ENCODE measurements at regions not wholly inside any gene's neighbourhood (a gene's known extent, or its start where the extent isn't known, plus 50 kb on each side); places are given as distances from the start of the nearest gene placed in this dataset.

DNA sequence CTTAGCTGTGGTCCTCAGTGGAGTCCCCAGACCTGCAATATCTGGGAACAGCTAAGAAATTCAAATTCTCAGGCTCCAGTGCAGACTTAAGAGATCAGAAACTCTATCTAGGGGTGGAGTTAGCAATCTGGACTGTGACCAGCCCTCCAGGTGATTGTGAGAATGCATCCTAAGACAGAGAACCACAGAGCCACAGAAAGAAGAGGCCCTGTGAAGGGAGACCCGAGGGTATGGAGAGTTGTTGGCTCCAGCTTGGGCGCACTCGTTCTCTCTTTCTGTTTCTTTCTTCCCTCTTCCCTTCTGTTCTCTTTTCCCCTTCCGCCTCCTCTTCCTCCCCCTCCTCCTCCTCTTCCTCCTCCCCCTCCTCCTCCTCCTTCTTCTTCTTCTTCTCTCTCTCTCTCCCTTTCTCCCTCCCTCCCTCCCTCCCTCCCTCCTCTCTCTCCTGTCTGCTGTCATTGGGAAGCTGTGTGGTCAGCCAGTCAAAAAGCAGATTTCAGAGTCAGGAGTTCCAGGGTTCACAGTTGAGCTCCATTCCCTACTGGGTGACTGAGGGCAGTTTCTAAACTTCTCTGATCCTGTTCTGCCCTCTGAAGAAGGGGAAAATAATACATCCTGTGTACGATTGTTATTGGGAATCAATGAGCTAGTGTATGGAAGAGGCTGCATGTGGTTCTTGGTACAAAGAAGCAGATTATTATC, 62.1 kb upstream of the STEAP1B start:
- no peak for DNase-seq (ENCODE audit: low read depth)

GRCh38 chr7:22561321-22561811, 61.4 kb upstream of the STEAP1B start:
- DNase-seq (ENCODE audit: low read depth) = no peak

DNA sequence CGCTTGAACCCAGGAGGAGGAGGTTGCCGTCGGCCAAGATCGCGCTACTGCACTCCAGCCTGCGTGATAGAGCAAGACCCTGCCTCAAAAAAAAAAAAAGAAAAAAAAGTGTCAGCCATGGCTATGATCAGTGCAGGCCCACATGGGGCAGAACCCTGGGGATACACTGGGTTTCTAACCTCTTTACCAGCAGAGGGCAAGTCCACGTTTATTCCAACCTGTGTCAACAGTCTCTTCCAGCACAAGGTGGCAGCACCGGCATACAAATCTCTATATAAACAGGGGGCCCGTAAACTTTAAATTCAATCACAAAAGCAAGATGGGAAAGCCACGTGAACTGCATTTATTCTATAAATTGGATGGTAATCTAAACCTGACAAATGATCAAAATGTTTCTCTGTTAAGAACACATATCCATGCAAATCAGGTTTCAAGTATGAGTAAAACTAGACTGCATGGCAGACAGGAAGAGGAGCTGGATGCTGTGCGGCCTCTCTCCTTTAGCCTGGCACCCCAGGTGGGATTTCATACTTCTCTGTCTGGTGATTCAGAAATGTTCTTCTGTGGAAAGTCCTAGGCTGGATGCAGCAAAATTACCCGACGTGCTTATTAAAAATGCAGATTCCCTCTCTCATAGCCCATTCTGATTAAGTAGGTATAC, 60.0 kb upstream of the STEAP1B start:
- peak; percentile 40 for DNase-seq (ENCODE audit: low read depth)

DNA sequence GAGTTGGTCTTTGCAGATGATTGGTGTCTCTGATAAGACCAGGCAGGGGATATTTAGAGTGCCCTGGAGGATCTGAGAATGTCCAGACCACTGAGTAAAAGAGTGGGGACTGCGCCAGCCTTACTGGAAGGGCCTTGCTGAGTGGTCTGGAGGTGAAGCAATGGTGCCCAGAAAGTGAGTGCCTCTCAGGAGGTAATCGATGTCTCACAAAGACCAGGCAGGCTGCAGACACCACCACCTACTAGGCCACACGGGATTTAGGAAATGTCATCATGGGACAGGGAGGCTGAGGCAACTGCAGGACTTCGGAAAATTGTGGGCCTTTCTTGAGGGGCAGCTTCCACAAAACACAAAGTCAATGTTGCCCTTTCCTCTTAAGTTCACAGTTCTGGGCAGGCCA, 57.2 kb upstream of the STEAP1B start:
- DNase-seq (ENCODE audit: low read depth) = no peak

DNA sequence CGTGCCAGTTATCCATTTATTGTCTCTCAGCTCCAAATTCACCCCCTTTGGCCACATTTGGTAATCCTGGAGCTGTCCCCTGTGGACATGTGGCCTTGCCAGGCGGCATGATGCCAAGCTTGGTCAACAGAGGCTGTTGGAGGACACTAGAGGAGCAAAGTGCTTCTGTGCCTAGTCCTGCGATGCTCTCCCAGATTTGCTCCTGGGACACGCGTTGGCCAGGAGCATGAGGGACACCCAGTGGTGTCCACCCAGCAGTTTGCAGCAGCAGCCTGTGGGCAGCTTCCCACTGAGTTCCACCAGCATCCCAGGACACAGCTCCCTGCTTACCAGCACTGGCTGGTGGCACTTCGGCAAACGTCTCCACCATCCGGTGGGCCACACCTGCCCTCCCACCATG, 55.5 kb upstream of the STEAP1B start:
- no peak for DNase-seq (ENCODE audit: low read depth)

DNA sequence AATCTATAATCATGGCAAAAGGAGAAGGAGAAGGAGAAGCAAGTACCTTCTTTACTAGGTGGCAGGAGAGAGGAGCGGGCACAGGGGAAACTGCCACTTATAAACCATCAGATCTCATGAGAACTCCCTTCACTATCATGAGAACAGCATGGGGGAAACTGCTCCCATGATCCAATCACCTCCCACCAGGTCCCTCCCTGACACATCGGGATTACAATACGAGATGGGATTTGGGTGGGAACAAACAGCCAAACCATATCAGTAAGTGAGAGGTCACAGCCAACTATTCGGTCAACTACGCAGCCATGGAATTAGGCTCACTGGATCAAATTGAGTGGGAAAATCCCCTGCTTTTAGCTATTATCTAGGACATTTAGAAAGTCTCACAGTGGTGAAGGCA, 54.2 kb upstream of the STEAP1B start:
- no peak for DNase-seq (ENCODE audit: low read depth)

DNA sequence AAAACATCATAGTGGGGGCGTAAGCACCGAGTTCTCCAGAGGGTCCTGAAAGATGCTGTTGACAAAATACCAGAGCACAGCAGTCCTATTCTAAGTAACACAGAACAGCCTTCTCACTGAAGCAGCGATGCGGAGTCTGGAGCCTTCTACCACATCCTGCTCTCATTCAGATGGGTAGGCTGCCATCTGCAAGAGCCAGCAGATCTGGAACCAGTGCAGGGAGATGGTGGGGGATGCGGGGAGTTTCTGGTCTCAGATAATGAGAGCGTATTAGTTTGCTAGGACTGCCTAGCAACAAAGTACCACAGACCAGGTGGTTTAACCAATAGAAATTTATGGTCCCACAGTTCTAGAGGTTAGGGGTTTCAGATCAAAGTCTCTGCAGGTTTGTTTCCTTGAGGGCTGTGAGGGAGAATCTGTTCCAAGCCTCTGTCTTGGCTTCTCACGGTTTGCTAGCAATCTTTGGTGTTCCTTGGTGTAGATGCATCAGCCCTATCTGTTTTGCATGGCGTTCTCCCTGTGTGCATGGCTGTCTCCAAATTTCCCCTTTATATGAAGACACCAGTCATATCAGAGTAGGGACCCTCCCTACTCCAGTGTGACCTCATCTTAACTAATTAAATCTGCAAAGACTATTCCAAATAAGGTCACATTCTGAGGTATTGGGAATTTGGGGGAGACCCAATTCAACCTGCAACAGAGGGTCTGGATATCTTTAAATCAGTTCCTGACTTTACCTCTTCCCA, 52.0 kb upstream of the STEAP1B start:
- DNase-seq (ENCODE audit: low read depth) = no peak

DNA sequence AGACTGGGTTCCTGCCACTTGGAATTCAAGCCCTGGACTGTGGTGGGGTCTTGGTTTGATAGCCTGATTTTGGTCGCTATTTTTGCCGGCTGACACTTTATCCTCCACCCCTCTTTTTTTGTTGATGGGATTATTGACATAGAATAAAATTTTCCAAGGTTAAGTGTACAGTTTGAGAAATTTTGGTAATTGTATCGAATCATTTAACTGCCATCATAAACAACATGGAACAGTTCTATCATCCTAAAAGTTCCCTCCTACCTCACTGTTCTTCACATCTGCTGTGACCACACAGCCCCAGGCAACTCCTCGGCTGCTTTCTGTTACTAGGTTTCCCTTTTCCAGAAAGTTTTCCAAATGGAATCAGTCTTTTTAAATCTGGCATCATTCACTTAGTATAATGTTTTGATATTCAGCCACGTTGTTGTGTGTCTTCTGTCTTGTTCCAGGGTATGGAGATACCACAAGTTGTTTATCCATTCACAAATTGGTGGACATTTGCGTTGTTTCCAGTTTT, 50.6 kb upstream of the STEAP1B start:
- no peak for DNase-seq (ENCODE audit: low read depth)

DNA sequence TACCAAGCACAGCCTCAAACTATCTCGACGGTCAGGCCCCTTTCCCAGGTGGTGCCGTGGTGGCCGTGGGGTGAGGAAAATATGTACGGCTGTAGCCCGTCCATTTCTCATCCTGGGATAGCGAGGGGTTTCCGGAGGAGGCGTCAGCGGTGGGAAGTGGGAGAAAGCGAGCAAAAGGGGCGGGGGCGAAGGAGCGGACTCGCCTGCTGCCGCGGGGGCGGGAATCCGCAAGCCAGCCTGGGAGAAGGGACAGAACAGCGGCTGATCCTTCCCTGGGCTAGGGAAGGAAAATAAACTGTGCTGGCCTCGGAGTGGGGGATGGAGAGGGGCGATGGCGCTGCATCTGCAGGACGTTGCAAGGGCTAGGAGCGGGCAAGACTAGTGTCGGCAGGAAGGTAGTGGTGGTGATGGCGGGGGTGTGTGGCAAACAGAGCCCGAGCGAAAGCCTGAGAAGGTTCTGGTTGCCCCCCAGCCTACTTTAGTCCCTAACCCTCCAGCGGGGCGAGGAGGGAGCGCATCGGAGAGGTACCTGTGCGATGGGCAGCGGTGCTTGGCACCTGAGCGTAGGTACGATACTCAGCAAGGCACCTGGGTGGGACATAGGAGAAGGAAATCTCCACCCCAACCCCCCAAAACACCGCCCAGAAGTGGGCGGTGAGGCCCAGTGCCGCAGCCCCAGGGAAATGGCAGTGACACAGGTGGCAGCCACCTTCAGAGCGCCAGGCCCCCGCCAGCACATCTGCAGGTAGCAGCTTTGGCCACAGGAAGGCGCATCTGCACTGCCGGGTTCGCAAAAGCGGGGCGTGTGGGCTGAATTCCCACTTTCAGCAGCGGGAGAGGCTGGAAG, 49.9 kb upstream of the STEAP1B start:
- DNase-seq (ENCODE audit: low read depth) = no peak
